A549 (cell line): ENCODE measurements at regions not wholly inside any gene's neighbourhood (a gene's known extent, or its start where the extent isn't known, plus 50 kb on each side); places are given as distances from the start of the nearest gene placed in this dataset.

Experiments
- EP300 ChIP-seq, 2 experiments: fragments of >200 bp; sonication (Bioruptor Twin); formaldehyde crosslinking; IDR thresholded peaks; 2 replicates in 1 of 2; 3 replicates in 1 of 2; pipeline ENCODE4 v1.6.1; 2016 to 2017
- MAFK ChIP-seq: fragments of 450-650 bp; IDR thresholded peaks from 2 replicates; pipeline ENCODE4 v1.6.1; 2014; ENCODE audit not compliant: partially characterized antibody
- POLR2A ChIP-seq: IDR thresholded peaks from 2 replicates; pipeline ENCODE4 v1.6.1; 2012; ENCODE audit warnings: mild to moderate bottlenecking, low read length
- SREBF2 ChIP-seq: fragments of 450-650 bp; IDR thresholded peaks from 2 replicates; pipeline ENCODE4 v1.6.1; 2014; ENCODE audit warnings: mild to moderate bottlenecking, moderate library complexity
- TF ChIP-seq, protein P1 (sequence below): fragments of >200 bp; sonication (Bioruptor Twin); formaldehyde crosslinking; IDR thresholded peaks from 3 replicates; pipeline ENCODE4 v1.5.1; 2016
- TF ChIP-seq, protein P2 (sequence below): IDR thresholded peaks from 2 replicates; pipeline ENCODE4 v1.6.1; 2012
- TF ChIP-seq, protein P3 (sequence below): fragments of 200-600 bp; sonication (generic); IDR thresholded peaks from 2 replicates; pipeline ENCODE4 v1.6.1; 2016; ENCODE audit warnings: antibody characterized with exemption, mild to moderate bottlenecking, moderate library complexity

DNA sequence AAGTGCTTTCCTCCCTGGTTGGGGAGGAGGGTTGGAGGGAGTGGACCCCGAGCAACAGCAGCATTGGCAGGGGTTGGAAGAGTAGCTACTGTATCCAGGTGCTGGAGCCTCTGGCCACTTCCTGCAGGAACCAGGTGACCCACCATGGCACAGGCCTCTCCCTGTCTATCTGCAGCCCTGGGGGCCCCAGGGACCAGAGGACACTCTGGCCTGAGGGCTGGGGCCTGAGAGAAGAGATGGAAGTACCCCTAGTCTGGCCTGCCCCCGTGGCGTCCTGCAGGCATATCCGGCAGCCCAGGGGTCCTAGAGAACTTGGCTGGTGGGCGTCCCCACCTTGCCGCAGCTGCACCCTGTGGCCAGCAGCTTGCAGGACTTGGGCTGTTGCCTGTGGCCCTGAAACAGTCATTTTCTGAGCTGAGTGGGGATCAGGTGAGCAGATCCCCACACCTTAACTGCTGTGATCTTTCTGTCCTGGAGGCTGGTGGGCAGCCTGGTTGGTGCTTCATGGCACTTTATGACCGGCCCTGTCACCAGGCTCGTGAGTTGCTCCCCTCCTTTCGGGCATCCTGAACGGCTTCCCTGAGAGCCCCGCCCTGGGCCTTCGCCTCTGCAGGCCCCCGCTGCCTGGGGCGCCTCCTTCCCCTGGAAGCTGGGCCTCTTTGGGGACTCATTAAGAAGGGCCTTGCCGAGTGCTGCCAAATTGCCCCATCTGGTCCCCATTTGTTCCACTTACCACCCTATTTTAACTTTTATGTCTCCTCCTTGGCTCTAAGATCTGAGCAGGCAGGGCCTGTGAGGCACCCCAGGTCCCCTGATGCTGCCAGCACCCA lies 298.6 kb downstream of the SEC14L1 start:
- TF ChIP-seq, protein P1, sequence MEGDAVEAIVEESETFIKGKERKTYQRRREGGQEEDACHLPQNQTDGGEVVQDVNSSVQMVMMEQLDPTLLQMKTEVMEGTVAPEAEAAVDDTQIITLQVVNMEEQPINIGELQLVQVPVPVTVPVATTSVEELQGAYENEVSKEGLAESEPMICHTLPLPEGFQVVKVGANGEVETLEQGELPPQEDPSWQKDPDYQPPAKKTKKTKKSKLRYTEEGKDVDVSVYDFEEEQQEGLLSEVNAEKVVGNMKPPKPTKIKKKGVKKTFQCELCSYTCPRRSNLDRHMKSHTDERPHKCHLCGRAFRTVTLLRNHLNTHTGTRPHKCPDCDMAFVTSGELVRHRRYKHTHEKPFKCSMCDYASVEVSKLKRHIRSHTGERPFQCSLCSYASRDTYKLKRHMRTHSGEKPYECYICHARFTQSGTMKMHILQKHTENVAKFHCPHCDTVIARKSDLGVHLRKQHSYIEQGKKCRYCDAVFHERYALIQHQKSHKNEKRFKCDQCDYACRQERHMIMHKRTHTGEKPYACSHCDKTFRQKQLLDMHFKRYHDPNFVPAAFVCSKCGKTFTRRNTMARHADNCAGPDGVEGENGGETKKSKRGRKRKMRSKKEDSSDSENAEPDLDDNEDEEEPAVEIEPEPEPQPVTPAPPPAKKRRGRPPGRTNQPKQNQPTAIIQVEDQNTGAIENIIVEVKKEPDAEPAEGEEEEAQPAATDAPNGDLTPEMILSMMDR: no peak
- TF ChIP-seq, protein P2, sequence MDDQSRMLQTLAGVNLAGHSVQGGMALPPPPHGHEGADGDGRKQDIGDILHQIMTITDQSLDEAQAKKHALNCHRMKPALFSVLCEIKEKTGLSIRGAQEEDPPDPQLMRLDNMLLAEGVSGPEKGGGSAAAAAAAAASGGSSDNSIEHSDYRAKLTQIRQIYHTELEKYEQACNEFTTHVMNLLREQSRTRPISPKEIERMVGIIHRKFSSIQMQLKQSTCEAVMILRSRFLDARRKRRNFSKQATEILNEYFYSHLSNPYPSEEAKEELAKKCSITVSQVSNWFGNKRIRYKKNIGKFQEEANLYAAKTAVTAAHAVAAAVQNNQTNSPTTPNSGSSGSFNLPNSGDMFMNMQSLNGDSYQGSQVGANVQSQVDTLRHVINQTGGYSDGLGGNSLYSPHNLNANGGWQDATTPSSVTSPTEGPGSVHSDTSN: no peak
- TF ChIP-seq MAFK (no peak), EP300 (IDR thresholded peaks at IDR 0.05) (no peak), POLR2A (no peak), SREBF2 (no peak)
- TF ChIP-seq, protein P3, sequence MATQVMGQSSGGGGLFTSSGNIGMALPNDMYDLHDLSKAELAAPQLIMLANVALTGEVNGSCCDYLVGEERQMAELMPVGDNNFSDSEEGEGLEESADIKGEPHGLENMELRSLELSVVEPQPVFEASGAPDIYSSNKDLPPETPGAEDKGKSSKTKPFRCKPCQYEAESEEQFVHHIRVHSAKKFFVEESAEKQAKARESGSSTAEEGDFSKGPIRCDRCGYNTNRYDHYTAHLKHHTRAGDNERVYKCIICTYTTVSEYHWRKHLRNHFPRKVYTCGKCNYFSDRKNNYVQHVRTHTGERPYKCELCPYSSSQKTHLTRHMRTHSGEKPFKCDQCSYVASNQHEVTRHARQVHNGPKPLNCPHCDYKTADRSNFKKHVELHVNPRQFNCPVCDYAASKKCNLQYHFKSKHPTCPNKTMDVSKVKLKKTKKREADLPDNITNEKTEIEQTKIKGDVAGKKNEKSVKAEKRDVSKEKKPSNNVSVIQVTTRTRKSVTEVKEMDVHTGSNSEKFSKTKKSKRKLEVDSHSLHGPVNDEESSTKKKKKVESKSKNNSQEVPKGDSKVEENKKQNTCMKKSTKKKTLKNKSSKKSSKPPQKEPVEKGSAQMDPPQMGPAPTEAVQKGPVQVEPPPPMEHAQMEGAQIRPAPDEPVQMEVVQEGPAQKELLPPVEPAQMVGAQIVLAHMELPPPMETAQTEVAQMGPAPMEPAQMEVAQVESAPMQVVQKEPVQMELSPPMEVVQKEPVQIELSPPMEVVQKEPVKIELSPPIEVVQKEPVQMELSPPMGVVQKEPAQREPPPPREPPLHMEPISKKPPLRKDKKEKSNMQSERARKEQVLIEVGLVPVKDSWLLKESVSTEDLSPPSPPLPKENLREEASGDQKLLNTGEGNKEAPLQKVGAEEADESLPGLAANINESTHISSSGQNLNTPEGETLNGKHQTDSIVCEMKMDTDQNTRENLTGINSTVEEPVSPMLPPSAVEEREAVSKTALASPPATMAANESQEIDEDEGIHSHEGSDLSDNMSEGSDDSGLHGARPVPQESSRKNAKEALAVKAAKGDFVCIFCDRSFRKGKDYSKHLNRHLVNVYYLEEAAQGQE: no peak
